AG04449 (cell line): ENCODE measurements at regions not wholly inside any gene's neighbourhood (a gene's known extent, or its start where the extent isn't known, plus 50 kb on each side); places are given as distances from the start of the nearest gene placed in this dataset.

Source experiments
- CTCF ChIA-PET: fragments of 350-600 bp; formaldehyde crosslinking; extraction: SDS; loops from one replicate; lab custom pipeline; 2021; ENCODE audit warnings: antibody characterized with exemption; lab: Yijun Ruan, JAX
- POLR2A ChIA-PET: fragments of 400-600, 350-600 bp; formaldehyde crosslinking; extraction: SDS; loops from one replicate; lab custom pipeline; 2020; ENCODE audit warnings: antibody characterized with exemption, inconsistent platforms; lab: Yijun Ruan, JAX
- DNase-seq: peaks from one replicate; pipeline ENCODE4 v3.0.0-alpha.2; 2010; ENCODE audit warnings: low read depth, low spot score
- H3K4me3 ChIP-seq: 2 replicates; pipeline ENCODE4 v1.5.1; 2011; ENCODE audit warnings: low read depth, mild to moderate bottlenecking, control low read depth, low read length
- TF ChIP-seq, protein P1 (sequence below): IDR thresholded peaks from one replicate; pipeline ENCODE4 v1.5.1; 2011; ENCODE audit warnings: mild to moderate bottlenecking, moderate library complexity, low read length, control low read depth, inconsistent platforms; ENCODE audit not compliant: insufficient read depth; ENCODE audit errors: missing control alignments

DNA sequence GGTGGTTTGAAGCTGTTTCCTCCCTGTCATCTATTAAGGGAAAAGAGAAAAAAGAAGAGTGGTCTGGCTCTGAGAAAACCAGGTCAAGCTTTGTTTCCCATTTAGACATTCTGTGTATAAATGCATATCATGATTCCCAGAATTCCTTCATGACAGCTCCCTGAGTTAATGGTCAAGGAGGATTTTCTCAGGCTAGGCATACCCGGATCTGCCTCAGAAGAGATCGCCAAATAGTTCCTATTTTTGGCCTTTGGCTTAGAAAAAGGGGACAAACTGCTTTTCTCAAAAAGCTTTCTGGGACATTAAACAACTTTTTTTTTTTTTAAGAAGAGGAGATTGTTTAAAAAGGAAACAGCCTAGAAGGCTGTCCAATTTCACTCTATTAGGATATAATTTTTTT lies 53.5 kb upstream of the PIP4K2A start:
- TF ChIP-seq, protein P1, sequence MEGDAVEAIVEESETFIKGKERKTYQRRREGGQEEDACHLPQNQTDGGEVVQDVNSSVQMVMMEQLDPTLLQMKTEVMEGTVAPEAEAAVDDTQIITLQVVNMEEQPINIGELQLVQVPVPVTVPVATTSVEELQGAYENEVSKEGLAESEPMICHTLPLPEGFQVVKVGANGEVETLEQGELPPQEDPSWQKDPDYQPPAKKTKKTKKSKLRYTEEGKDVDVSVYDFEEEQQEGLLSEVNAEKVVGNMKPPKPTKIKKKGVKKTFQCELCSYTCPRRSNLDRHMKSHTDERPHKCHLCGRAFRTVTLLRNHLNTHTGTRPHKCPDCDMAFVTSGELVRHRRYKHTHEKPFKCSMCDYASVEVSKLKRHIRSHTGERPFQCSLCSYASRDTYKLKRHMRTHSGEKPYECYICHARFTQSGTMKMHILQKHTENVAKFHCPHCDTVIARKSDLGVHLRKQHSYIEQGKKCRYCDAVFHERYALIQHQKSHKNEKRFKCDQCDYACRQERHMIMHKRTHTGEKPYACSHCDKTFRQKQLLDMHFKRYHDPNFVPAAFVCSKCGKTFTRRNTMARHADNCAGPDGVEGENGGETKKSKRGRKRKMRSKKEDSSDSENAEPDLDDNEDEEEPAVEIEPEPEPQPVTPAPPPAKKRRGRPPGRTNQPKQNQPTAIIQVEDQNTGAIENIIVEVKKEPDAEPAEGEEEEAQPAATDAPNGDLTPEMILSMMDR, result no peak
- POLR2A ChIA-PET, result no interaction called here
- DNase-seq, result no peak
- H3K4me3 ChIP-seq, result no peak overlapping the region
- CTCF ChIA-PET, result interaction anchor here (1.1 kb wide), 1 partner anchor 194 kb away, joined by 4 read pairs; no protein-coding TSS in a partner anchor

GRCh38 chr10:22766693-22767092 lies 52.3 kb upstream of the PIP4K2A start:
- ChIA-PET CTCF (interaction anchor here (1.1 kb wide), 1 partner anchor 192 kb away, joined by 4 read pairs; no protein-coding TSS in a partner anchor), POLR2A (no interaction called here)
- DNase-seq, result no peak
- H3K4me3 ChIP-seq, result no peak overlapping the region
- TF ChIP-seq, protein P1, result no peak

DNA sequence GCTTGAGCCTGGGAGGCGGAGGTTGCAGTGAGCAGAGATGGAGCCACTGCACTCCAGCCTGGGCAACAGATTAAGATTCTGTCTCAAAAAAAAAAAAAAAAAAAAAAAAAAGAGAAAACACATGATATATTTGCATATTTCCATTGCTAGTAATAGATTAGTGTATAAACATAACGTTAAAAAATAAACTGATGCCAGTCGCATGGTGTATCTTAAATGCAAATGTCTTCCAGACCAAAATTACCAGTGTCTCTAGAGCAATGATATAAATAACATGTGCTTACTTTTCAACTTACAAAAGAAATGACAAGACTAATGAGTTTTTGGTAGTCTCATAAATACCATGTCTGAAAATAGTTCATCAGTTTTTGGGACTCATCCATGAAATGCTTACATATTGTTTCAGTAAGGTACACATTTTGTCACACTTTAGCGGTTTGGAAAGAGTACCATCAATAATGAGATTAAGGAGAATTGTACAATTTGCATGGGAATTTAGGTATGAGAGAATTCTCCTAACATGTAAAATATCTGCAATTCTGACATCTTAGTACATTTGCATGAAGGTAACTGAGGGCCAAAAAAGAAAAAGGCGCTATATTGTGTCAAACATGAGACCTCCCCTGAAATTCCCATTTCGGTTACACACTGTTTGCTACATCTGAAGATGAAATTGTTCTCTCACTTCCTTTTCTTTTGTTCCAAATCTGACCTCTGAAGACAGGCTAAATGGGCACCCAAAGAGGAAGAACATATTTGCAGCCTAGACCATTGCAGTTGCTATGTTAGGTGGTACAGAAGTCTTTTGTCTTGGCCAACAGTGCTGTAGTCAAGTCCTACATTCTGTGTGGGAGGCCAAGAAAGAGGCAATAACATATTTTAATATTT lies 51.5 kb upstream of the PIP4K2A start:
- ChIA-PET POLR2A (no interaction called here), CTCF (no interaction called here)
- TF ChIP-seq, protein P1, result no peak
- H3K4me3 ChIP-seq, result no peak overlapping the region
- no peak for DNase-seq

- ChIA-PET CTCF (no interaction called here), POLR2A (no interaction called here)
- H3K4me3 ChIP-seq, result no peak overlapping the region
- DNase-seq, result no peak
- TF ChIP-seq, protein P1, result no peak
Observed at GRCh38 chr10:22764639-22765038, 50.3 kb upstream of the PIP4K2A start.
